ENCODE measurements at regions not wholly inside any gene's neighbourhood (a gene's known extent, or its start where the extent isn't known, plus 50 kb on each side); places are given as distances from the start of the nearest gene placed in this dataset.
"Not testable (repeated sequence)": the region's sequence is repeated elsewhere in the genome, so short reads cannot be mapped to it uniquely, and the experiment has no call there.

- H3K4me3 ChIP-seq (ENCODE audit: low read depth in 2 of 2, low read length in 2 of 2), result no peak overlapping the region
- no peak for DNase-seq (ENCODE audit: low read depth, low spot score)
- no peaks in the 10 kb centered on the region for H3K4me1 ChIP-seq (ENCODE audit: control insufficient read depth, insufficient read depth, low read length)
- no peaks in the 10 kb centered on the region for H3K9me3 ChIP-seq (ENCODE audit: control insufficient read depth, insufficient read depth, low read depth, low read length)
- ChIA-PET CTCF (no interaction called here), POLR2A (no interaction called here)
- no TSS peak for BruUV-seq (replicated peaks)
- no peaks in the 10 kb centered on the region for H3K36me3 ChIP-seq (ENCODE audit: control insufficient read depth, insufficient read depth, low read length)
- TF ChIP-seq TCF7L2 (IDR thresholded peaks at IDR 0.05; ENCODE audit: low read depth, low read length), result no peak
- TF ChIP-seq REST (IDR thresholded peaks at IDR 0.05; ENCODE audit: insufficient read depth in 1 of 2, low read depth in 2 of 2, low read length in 1 of 2), result no peak
- no peak for TF ChIP-seq SIN3A (IDR thresholded peaks at IDR 0.05; ENCODE audit: borderline replicate concordance, insufficient read depth, low read depth, low read length)
- TF ChIP-seq CTCF (IDR thresholded peaks at IDR 0.05), result no peak
- TF ChIP-seq POLR2AphosphoS5 (IDR thresholded peaks at IDR 0.05; ENCODE audit: low read depth, low read length), result no peak
- intact Hi-C loops (cut with micrococcal nuclease; ENCODE audit: unreplicated experiment) (no loop called here), in situ Hi-C loops (cut with HindIII; ENCODE audit: low pct_unique_long_range_greater_than_20kb, low sequenced_read_pairs) (no loop called here)
- no peak for ATAC-seq
- H3K27ac ChIP-seq (ENCODE audit: low read length), result no peak overlapping the region
- no peaks in the 10 kb centered on the region; the same call in 1 of the 2 replicates for H3K27me3 ChIP-seq (ENCODE audit: control insufficient read depth, insufficient read depth, low read length)
Observed at GRCh38 chr12:66755727-66756395, 77.0 kb upstream of the GRIP1 start.

GRCh38 chr12:66756631-66757030 lies 77.8 kb upstream of the GRIP1 start:
- Histone ChIP-seq H3K4me3 (ENCODE audit: low read depth in 2 of 2, low read length in 2 of 2) (no peak overlapping the region), H3K4me1 (ENCODE audit: control insufficient read depth, insufficient read depth, low read length) (no peaks in the 10 kb centered on the region), H3K9me3 (ENCODE audit: control insufficient read depth, insufficient read depth, low read depth, low read length) (no peaks in the 10 kb centered on the region), H3K27ac (ENCODE audit: low read length) (no peak overlapping the region), H3K27me3 (ENCODE audit: control insufficient read depth, insufficient read depth, low read length) (no peaks in the 10 kb centered on the region; the same call in 1 of the 2 replicates), H3K36me3 (ENCODE audit: control insufficient read depth, insufficient read depth, low read length) (no peaks in the 10 kb centered on the region)
- TF ChIP-seq REST (IDR thresholded peaks at IDR 0.05; ENCODE audit: insufficient read depth in 1 of 2, low read depth in 2 of 2, low read length in 1 of 2), result no peak
- ATAC-seq, result no peak
- BruUV-seq (replicated peaks), result no TSS peak
- ChIA-PET CTCF (no interaction called here), POLR2A (no interaction called here)
- intact Hi-C loops (cut with micrococcal nuclease; ENCODE audit: unreplicated experiment) (no loop called here), in situ Hi-C loops (cut with HindIII; ENCODE audit: low pct_unique_long_range_greater_than_20kb, low sequenced_read_pairs) (no loop called here)
- no peak for DNase-seq (ENCODE audit: low read depth, low spot score)

- DNase-seq (ENCODE audit: low read depth, low spot score); intact Hi-C loops (cut with micrococcal nuclease; ENCODE audit: unreplicated experiment); H3K27me3 ChIP-seq (ENCODE audit: control insufficient read depth, insufficient read depth, low read length); BruUV-seq (replicated peaks); in situ Hi-C loops (cut with HindIII; ENCODE audit: low pct_unique_long_range_greater_than_20kb, low sequenced_read_pairs); H3K4me3 ChIP-seq (ENCODE audit: low read depth in 2 of 2, low read length in 2 of 2); H3K4me1 ChIP-seq (ENCODE audit: control insufficient read depth, insufficient read depth, low read length); H3K27ac ChIP-seq (ENCODE audit: low read length); H3K36me3 ChIP-seq (ENCODE audit: control insufficient read depth, insufficient read depth, low read length); H3K9me3 ChIP-seq (ENCODE audit: control insufficient read depth, insufficient read depth, low read depth, low read length); CTCF ChIA-PET; ATAC-seq; POLR2A ChIA-PET: not testable (repeated sequence)
Observed at GRCh38 chr12:66760122-66760521, 81.2 kb upstream of the GRIP1 start.

Measured in Panc1 (cell line).